ENCODE measurements at regions not wholly inside any gene's neighbourhood (a gene's known extent, or its start where the extent isn't known, plus 50 kb on each side); places are given as distances from the start of the nearest gene placed in this dataset.

GRCh38 chr2:120443946-120444345 lies 98.0 kb downstream of the INHBB start:
- DNase-seq (ENCODE audit: insufficient read length, low spot score) (no peak), FAIRE-seq (no peak)
- TF ChIP-seq SPI1 (IDR thresholded peaks at IDR 0.05; ENCODE audit: low read depth, low read length) = no peak
- TF ChIP-seq POLR2A (IDR thresholded peaks at IDR 0.05; ENCODE audit: low read depth, low read length) = no peak
- TF ChIP-seq PAX5 (IDR thresholded peaks at IDR 0.05; ENCODE audit: insufficient read depth, low read length, severe bottlenecking) = no peak
- no peak for TF ChIP-seq TAF1 (IDR thresholded peaks at IDR 0.05; ENCODE audit: low read depth, low read length)
- TF ChIP-seq POLR2AphosphoS5 (IDR thresholded peaks at IDR 0.05; ENCODE audit: low read depth, low read length) = no peak
- TF ChIP-seq POU2F2 (IDR thresholded peaks at IDR 0.05; ENCODE audit: low read depth, low read length) = no peak

- DNase-seq (ENCODE audit: insufficient read length, low spot score) (no peak), FAIRE-seq (no peak)
These were observed 98.8 kb downstream of the INHBB start for GRCh38 chr2:120444691-120445240.

GRCh38 chr2:120445449-120446143 lies 99.7 kb downstream of the INHBB start:
- FAIRE-seq = no peak
- TF ChIP-seq POU2F2 (IDR thresholded peaks at IDR 0.05; ENCODE audit: low read depth, low read length) (no peak), POLR2A (IDR thresholded peaks at IDR 0.05; ENCODE audit: low read depth, low read length) (no peak), POLR2AphosphoS5 (IDR thresholded peaks at IDR 0.05; ENCODE audit: low read depth, low read length) (no peak), PAX5 (IDR thresholded peaks at IDR 0.05; ENCODE audit: insufficient read depth, low read length, severe bottlenecking) (no peak), SPI1 (IDR thresholded peaks at IDR 0.05; ENCODE audit: low read depth, low read length) (no peak), TAF1 (IDR thresholded peaks at IDR 0.05; ENCODE audit: low read depth, low read length) (no peak)
- no peak for DNase-seq (ENCODE audit: insufficient read length, low spot score)

More at GRCh38 chr2:120444691-120445240, 98.8 kb downstream of the INHBB start:
- TF ChIP-seq TAF1 (IDR thresholded peaks at IDR 0.05; ENCODE audit: low read depth, low read length) (no peak), POLR2AphosphoS5 (IDR thresholded peaks at IDR 0.05; ENCODE audit: low read depth, low read length) (no peak), SPI1 (IDR thresholded peaks at IDR 0.05; ENCODE audit: low read depth, low read length) (no peak), POLR2A (IDR thresholded peaks at IDR 0.05; ENCODE audit: low read depth, low read length) (no peak), PAX5 (IDR thresholded peaks at IDR 0.05; ENCODE audit: insufficient read depth, low read length, severe bottlenecking) (no peak), POU2F2 (IDR thresholded peaks at IDR 0.05; ENCODE audit: low read depth, low read length) (no peak)

GRCh38 chr2:120446236-120447126 lies 100.5 kb downstream of the INHBB start:
- no peak for TF ChIP-seq TAF1 (IDR thresholded peaks at IDR 0.05; ENCODE audit: low read depth, low read length)
- TF ChIP-seq POU2F2 (IDR thresholded peaks at IDR 0.05; ENCODE audit: low read depth, low read length) = no peak
- no peak for TF ChIP-seq SPI1 (IDR thresholded peaks at IDR 0.05; ENCODE audit: low read depth, low read length)
- TF ChIP-seq POLR2AphosphoS5 (IDR thresholded peaks at IDR 0.05; ENCODE audit: low read depth, low read length) = no peak
- TF ChIP-seq POLR2A (IDR thresholded peaks at IDR 0.05; ENCODE audit: low read depth, low read length) = no peak
- TF ChIP-seq PAX5 (IDR thresholded peaks at IDR 0.05; ENCODE audit: insufficient read depth, low read length, severe bottlenecking) = no peak
- no peak for DNase-seq (ENCODE audit: insufficient read length, low spot score)
- no peak for FAIRE-seq

GRCh38 chr2:120447127-120447785 lies 101.3 kb downstream of the INHBB start:
- DNase-seq (ENCODE audit: insufficient read length, low spot score) = no peak
- TF ChIP-seq POLR2AphosphoS5 (IDR thresholded peaks at IDR 0.05; ENCODE audit: low read depth, low read length) (no peak), TAF1 (IDR thresholded peaks at IDR 0.05; ENCODE audit: low read depth, low read length) (no peak), POU2F2 (IDR thresholded peaks at IDR 0.05; ENCODE audit: low read depth, low read length) (no peak), SPI1 (IDR thresholded peaks at IDR 0.05; ENCODE audit: low read depth, low read length) (no peak), POLR2A (IDR thresholded peaks at IDR 0.05; ENCODE audit: low read depth, low read length) (no peak), PAX5 (IDR thresholded peaks at IDR 0.05; ENCODE audit: insufficient read depth, low read length, severe bottlenecking) (no peak)
- FAIRE-seq = no peak

- TF ChIP-seq SPI1 (IDR thresholded peaks at IDR 0.05; ENCODE audit: low read depth, low read length) (no peak), TAF1 (IDR thresholded peaks at IDR 0.05; ENCODE audit: low read depth, low read length) (no peak), POLR2A (IDR thresholded peaks at IDR 0.05; ENCODE audit: low read depth, low read length) (no peak), POU2F2 (IDR thresholded peaks at IDR 0.05; ENCODE audit: low read depth, low read length) (no peak), PAX5 (IDR thresholded peaks at IDR 0.05; ENCODE audit: insufficient read depth, low read length, severe bottlenecking) (no peak), POLR2AphosphoS5 (IDR thresholded peaks at IDR 0.05; ENCODE audit: low read depth, low read length) (no peak)
- FAIRE-seq (no peak), DNase-seq (ENCODE audit: insufficient read length, low spot score) (no peak)
These were observed 102.5 kb downstream of the INHBB start for GRCh38 chr2:120448436-120448835.

GRCh38 chr2:120448961-120449810 lies 103.2 kb downstream of the INHBB start:
- TF ChIP-seq POLR2A (IDR thresholded peaks at IDR 0.05; ENCODE audit: low read depth, low read length) = no peak
- TF ChIP-seq POU2F2 (IDR thresholded peaks at IDR 0.05; ENCODE audit: low read depth, low read length) = no peak
- FAIRE-seq (no peak), DNase-seq (ENCODE audit: insufficient read length, low spot score) (no peak)

- no peak for DNase-seq (ENCODE audit: insufficient read length, low spot score)
- TF ChIP-seq POU2F2 (IDR thresholded peaks at IDR 0.05; ENCODE audit: low read depth, low read length) (no peak), POLR2A (IDR thresholded peaks at IDR 0.05; ENCODE audit: low read depth, low read length) (no peak), SPI1 (IDR thresholded peaks at IDR 0.05; ENCODE audit: low read depth, low read length) (no peak), POLR2AphosphoS5 (IDR thresholded peaks at IDR 0.05; ENCODE audit: low read depth, low read length) (no peak), TAF1 (IDR thresholded peaks at IDR 0.05; ENCODE audit: low read depth, low read length) (no peak), PAX5 (IDR thresholded peaks at IDR 0.05; ENCODE audit: insufficient read depth, low read length, severe bottlenecking) (no peak)
These were observed 104.4 kb downstream of the INHBB start for GRCh38 chr2:120450196-120450820.

More at GRCh38 chr2:120450196-120450820, 104.4 kb downstream of the INHBB start:
- no peak for FAIRE-seq

All from GM12891 (cell line).